PFSK-1 (cell line): ENCODE measurements at regions not wholly inside any gene's neighbourhood (a gene's known extent, or its start where the extent isn't known, plus 50 kb on each side); places are given as distances from the start of the nearest gene placed in this dataset.

ENCODE experiments used
- FOXP2 ChIP-seq: optimal IDR thresholded peaks from 2 replicates; pipeline ENCODE3; 2011; ENCODE audit warnings: borderline replicate concordance, control low read depth, inconsistent platforms; ENCODE audit not compliant: insufficient read depth; ENCODE audit errors: extremely low read length, extremely low read depth
- POLR2AphosphoS5 ChIP-seq: IDR thresholded peaks from 2 replicates; pipeline ENCODE4 v1.6.1; 2012; ENCODE audit warnings: low read depth, mild to moderate bottlenecking, control low read depth, low read length, moderate library complexity
- SIN3A ChIP-seq: IDR thresholded peaks from 2 replicates; pipeline ENCODE4 v1.6.1; 2012; ENCODE audit warnings: mild to moderate bottlenecking, low read length, moderate library complexity, borderline replicate concordance; ENCODE audit not compliant: insufficient read depth
- TAF1 ChIP-seq: IDR thresholded peaks from 2 replicates; pipeline ENCODE4 v1.6.1; 2012; ENCODE audit warnings: low read length, control low read depth, borderline replicate concordance; ENCODE audit not compliant: insufficient read depth
- TF ChIP-seq, protein P1 (sequence below), 2 experiments: IDR thresholded peaks; 2 replicates each; pipeline versions ENCODE4 v1.6.1 to v1.8.0; 2011 to 2012; ENCODE audit warnings: low read depth in 2 of 2, low read length in 2 of 2, control low read depth in 1 of 2, inconsistent platforms in 1 of 2, mild to moderate bottlenecking in 1 of 2, moderate library complexity in 1 of 2; ENCODE audit not compliant: insufficient read depth in 1 of 2

GRCh38 chr7:101740981-101741725 lies 76.3 kb upstream of the CUX1 start:
- TF ChIP-seq TAF1: no peak
- no peak for TF ChIP-seq POLR2AphosphoS5
- TF ChIP-seq SIN3A: no peak
- TF ChIP-seq, protein P1, sequence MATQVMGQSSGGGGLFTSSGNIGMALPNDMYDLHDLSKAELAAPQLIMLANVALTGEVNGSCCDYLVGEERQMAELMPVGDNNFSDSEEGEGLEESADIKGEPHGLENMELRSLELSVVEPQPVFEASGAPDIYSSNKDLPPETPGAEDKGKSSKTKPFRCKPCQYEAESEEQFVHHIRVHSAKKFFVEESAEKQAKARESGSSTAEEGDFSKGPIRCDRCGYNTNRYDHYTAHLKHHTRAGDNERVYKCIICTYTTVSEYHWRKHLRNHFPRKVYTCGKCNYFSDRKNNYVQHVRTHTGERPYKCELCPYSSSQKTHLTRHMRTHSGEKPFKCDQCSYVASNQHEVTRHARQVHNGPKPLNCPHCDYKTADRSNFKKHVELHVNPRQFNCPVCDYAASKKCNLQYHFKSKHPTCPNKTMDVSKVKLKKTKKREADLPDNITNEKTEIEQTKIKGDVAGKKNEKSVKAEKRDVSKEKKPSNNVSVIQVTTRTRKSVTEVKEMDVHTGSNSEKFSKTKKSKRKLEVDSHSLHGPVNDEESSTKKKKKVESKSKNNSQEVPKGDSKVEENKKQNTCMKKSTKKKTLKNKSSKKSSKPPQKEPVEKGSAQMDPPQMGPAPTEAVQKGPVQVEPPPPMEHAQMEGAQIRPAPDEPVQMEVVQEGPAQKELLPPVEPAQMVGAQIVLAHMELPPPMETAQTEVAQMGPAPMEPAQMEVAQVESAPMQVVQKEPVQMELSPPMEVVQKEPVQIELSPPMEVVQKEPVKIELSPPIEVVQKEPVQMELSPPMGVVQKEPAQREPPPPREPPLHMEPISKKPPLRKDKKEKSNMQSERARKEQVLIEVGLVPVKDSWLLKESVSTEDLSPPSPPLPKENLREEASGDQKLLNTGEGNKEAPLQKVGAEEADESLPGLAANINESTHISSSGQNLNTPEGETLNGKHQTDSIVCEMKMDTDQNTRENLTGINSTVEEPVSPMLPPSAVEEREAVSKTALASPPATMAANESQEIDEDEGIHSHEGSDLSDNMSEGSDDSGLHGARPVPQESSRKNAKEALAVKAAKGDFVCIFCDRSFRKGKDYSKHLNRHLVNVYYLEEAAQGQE (IDR thresholded peaks at IDR 0.05; ENCODE audit: insufficient read depth in 1 of 2, low read depth in 2 of 2, low read length in 2 of 2): no peak
- TF ChIP-seq FOXP2: no peak

- no peak for TF ChIP-seq POLR2AphosphoS5
- no peak for TF ChIP-seq TAF1
- TF ChIP-seq FOXP2: no peak
- TF ChIP-seq, protein P1 (IDR thresholded peaks at IDR 0.05; ENCODE audit: insufficient read depth in 1 of 2, low read depth in 2 of 2, low read length in 2 of 2): no peak
- no peak for TF ChIP-seq SIN3A
These were observed 74.0 kb upstream of the CUX1 start for GRCh38 chr7:101743241-101743994.

DNA sequence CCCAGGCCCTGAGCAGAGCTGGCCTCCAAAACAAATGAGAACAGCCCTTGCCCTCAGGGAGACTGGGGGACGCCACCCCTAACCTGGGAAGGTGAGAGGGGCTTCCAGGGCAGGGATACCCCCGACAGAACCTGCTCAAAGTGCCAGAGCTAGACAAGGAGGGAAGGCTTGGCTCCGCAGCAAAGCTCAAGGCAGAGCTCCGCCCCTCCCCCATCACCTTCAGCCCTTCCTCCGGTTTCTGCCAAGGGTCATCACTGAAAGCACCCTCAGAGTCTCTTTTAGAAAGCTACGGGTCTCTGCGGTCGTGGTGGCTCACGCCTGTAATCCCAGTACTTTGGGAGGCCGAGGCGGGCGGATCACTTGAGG lies 73.4 kb upstream of the CUX1 start:
- no peak for TF ChIP-seq POLR2AphosphoS5
- TF ChIP-seq FOXP2: no peak

- no peak for TF ChIP-seq TAF1
- TF ChIP-seq SIN3A: no peak
These were observed 72.8 kb upstream of the CUX1 start for GRCh38 chr7:101744588-101744987.

- no peak for TF ChIP-seq SIN3A
- no peak for TF ChIP-seq POLR2AphosphoS5
These were observed 71.1 kb upstream of the CUX1 start for GRCh38 chr7:101746314-101746713.

GRCh38 chr7:101747053-101747878 lies 70.2 kb upstream of the CUX1 start:
- TF ChIP-seq, protein P1 (IDR thresholded peaks at IDR 0.05; ENCODE audit: insufficient read depth in 1 of 2, low read depth in 2 of 2, low read length in 2 of 2): no peak
- TF ChIP-seq FOXP2: no peak
- no peak for TF ChIP-seq POLR2AphosphoS5
- TF ChIP-seq SIN3A: no peak
- no peak for TF ChIP-seq TAF1
